ENCODE measurements at regions not wholly inside any gene's neighbourhood (a gene's known extent, or its start where the extent isn't known, plus 50 kb on each side); places are given as distances from the start of the nearest gene placed in this dataset.

DNA sequence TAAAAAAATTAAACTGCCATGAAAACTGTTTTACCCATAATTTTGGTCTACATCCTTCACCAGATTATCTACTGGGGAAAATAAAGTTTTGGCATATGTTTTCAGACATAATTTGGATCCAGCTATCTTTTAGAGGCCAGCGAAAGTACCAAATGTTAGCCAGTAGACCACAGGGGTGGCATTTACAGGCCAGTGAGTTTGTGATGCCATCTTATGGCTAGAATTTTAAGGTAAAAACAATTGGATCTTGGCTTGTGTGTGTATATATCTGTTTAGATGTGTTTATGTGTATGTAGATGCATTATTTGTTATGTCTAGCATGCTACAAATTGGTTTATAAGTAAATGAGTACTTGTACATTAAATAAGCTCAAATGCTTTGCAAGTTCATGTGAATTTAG, 322.6 kb downstream of the ASXL3 start:
- TF ChIP-seq, protein P1, sequence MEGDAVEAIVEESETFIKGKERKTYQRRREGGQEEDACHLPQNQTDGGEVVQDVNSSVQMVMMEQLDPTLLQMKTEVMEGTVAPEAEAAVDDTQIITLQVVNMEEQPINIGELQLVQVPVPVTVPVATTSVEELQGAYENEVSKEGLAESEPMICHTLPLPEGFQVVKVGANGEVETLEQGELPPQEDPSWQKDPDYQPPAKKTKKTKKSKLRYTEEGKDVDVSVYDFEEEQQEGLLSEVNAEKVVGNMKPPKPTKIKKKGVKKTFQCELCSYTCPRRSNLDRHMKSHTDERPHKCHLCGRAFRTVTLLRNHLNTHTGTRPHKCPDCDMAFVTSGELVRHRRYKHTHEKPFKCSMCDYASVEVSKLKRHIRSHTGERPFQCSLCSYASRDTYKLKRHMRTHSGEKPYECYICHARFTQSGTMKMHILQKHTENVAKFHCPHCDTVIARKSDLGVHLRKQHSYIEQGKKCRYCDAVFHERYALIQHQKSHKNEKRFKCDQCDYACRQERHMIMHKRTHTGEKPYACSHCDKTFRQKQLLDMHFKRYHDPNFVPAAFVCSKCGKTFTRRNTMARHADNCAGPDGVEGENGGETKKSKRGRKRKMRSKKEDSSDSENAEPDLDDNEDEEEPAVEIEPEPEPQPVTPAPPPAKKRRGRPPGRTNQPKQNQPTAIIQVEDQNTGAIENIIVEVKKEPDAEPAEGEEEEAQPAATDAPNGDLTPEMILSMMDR (conservative IDR thresholded peaks at IDR 0.05; ENCODE audit: low read length), result no peak
- TF ChIP-seq EZH2phosphoT487 (IDR thresholded peaks at IDR 0.05; ENCODE audit: borderline replicate concordance), result no peak

Measured in Loucy (cell line).